MM.1S (cell line): ENCODE measurements at regions not wholly inside any gene's neighbourhood (a gene's known extent, or its start where the extent isn't known, plus 50 kb on each side); places are given as distances from the start of the nearest gene placed in this dataset.

Experiments
- DNase-seq: peaks from one replicate; pipeline ENCODE4 v3.0.0-alpha.2; 2015
- H2AFZ ChIP-seq: fragments of 300-600 bp; sonication (generic); 2 replicates; pipeline ENCODE4 v1.6.0; 2016; ENCODE audit warnings: antibody characterized with exemption, low read length
- H3F3A ChIP-seq: fragments of 300-600 bp; sonication (generic); 2 replicates; pipeline ENCODE4 v1.6.1; 2016; ENCODE audit warnings: mild to moderate bottlenecking, antibody characterized with exemption, low read length, moderate library complexity, mixed read lengths; ENCODE audit not compliant: insufficient read depth
- H3K27ac ChIP-seq: fragments of 300-600 bp; sonication (generic); 2 replicates; pipeline ENCODE4 v1.5.1; 2016; ENCODE audit warnings: mild to moderate bottlenecking, low read length
- H3K27me3 ChIP-seq: fragments of 300-600 bp; sonication (generic); replicated peaks from 2 replicates; pipeline ENCODE4 v1.6.0; 2016; ENCODE audit warnings: low read length; ENCODE audit not compliant: insufficient read depth
- H3K36me3 ChIP-seq: fragments of 300-600 bp; sonication (generic); replicated peaks from 2 replicates; pipeline ENCODE4 v1.6.1; 2016; ENCODE audit warnings: mild to moderate bottlenecking, low read length, mixed read lengths; ENCODE audit not compliant: insufficient read depth
- H3K4me1 ChIP-seq: fragments of 300-600 bp; sonication (generic); 2 replicates; pipeline ENCODE4 v1.6.1; 2016; ENCODE audit warnings: low read length, mixed read lengths
- H3K4me2 ChIP-seq: fragments of 300-600 bp; sonication (generic); 2 replicates; pipeline ENCODE4 v1.6.0; 2016; ENCODE audit warnings: low read depth, low read length
- H3K4me3 ChIP-seq: fragments of 300-600 bp; sonication (generic); 2 replicates; pipeline ENCODE4 v1.5.1; 2016; ENCODE audit warnings: low read length, mixed read lengths
- H3K79me2 ChIP-seq: fragments of 300-600 bp; sonication (generic); 2 replicates; pipeline ENCODE4 v1.6.1; 2016; ENCODE audit warnings: mixed run types, low read length, mixed read lengths
- H3K9ac ChIP-seq: fragments of 300-600 bp; sonication (generic); 2 replicates; pipeline ENCODE4 v1.6.1; 2016; ENCODE audit warnings: low read length, mixed read lengths
- H3K9me2 ChIP-seq: fragments of 300-600 bp; sonication (generic); replicated peaks from 2 replicates; pipeline ENCODE4 v1.6.1; 2016; ENCODE audit warnings: mild to moderate bottlenecking, low read length, mixed read lengths; ENCODE audit not compliant: insufficient read depth
- H3K9me3 ChIP-seq: fragments of 300-600 bp; sonication (generic); replicated peaks from 2 replicates; pipeline ENCODE4 v1.6.1; 2016; ENCODE audit warnings: mild to moderate bottlenecking, low read length, mixed read lengths; ENCODE audit not compliant: insufficient read depth
- H4K20me1 ChIP-seq: fragments of 300-600 bp; sonication (generic); 2 replicates; pipeline ENCODE4 v1.6.1; 2016; ENCODE audit warnings: mild to moderate bottlenecking, low read length, moderate library complexity, mixed read lengths; ENCODE audit not compliant: insufficient read depth
- CTCF ChIP-seq: fragments of 300-600 bp; sonication (generic); IDR thresholded peaks from 2 replicates; pipeline ENCODE4 v1.5.1; 2016; ENCODE audit warnings: antibody characterized with exemption, low read length, mixed read lengths
- EZH2 ChIP-seq: fragments of 300-600 bp; sonication (generic); optimal IDR thresholded peaks from 2 replicates; pipeline ENCODE3; 2017; ENCODE audit warnings: low read depth, mild to moderate bottlenecking, antibody characterized with exemption, low read length, mixed read lengths
- EZH2phosphoT487 ChIP-seq: fragments of 300-600 bp; sonication (generic); IDR thresholded peaks from 2 replicates; pipeline ENCODE4 v1.6.1; 2018; ENCODE audit warnings: antibody characterized with exemption, low read length

DNA sequence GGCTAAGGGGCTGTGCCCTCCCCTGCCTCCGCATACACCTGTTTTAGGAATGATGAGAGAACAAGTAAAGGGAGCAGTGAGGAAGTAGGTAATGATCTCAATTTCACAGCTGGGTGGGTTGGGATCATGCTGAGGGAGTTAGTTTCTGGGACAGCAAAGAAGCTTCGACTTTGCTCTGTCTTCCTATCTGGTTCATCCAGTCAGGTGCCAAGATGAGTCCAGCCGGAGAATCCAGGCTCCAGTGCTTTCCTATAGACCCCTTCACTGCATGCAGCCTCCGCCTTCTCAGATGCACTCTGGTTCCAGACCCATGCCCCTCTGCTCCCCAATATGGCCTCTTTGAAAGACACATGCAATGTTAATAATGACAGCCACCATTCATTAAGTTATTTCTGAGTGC, 119.1 kb upstream of the NCAM1 start:
- H3K9me2 ChIP-seq, result no peaks in the 10 kb centered on the region
- H3K4me3 ChIP-seq, result no peak overlapping the region
- no peak for DNase-seq
- no peaks in the 10 kb centered on the region for H3K27me3 ChIP-seq
- no peaks in the 10 kb centered on the region for H3K9me3 ChIP-seq
- no peaks in the 10 kb centered on the region for H4K20me1 ChIP-seq
- no peaks in the 10 kb centered on the region for H3K79me2 ChIP-seq
- H3K4me2 ChIP-seq, result no peak overlapping the region
- no peak for TF ChIP-seq EZH2phosphoT487
- TF ChIP-seq EZH2, result no peak
- TF ChIP-seq CTCF, result no peak
- H3K9ac ChIP-seq, result no peak overlapping the region
- H3F3A ChIP-seq, result no peaks in the 10 kb centered on the region
- H3K27ac ChIP-seq, result no peak overlapping the region
- no peaks in the 10 kb centered on the region for H3K4me1 ChIP-seq
- no peak overlapping the region for H2AFZ ChIP-seq
- no peaks in the 10 kb centered on the region for H3K36me3 ChIP-seq

DNA sequence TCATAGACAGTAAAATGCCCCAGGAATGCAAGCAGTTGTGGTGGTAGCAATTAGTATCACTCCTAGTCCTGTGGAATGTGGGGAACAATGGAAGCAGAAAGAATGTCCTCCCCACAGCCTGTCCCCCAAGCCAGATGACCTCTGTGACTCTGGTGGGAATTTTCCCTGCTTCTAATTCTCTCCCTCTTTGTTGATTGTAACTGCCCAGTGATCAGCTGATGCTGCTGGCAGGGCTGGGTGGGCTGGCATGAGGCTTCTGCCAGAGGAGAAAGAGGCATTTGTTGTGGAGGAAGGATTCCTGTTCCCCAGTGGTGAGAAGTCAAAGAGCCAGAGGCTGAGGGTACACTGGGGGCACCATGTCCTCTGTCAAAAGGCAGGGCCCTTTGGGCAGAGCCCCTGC, 116.7 kb upstream of the NCAM1 start:
- no peak overlapping the region for H3K27ac ChIP-seq
- no peak overlapping the region for H3K4me3 ChIP-seq
- H3K27me3 ChIP-seq, result no peaks in the 10 kb centered on the region
- no peaks in the 10 kb centered on the region for H4K20me1 ChIP-seq
- H3K9me2 ChIP-seq, result no peaks in the 10 kb centered on the region
- no peaks in the 10 kb centered on the region for H3K79me2 ChIP-seq
- H3K9ac ChIP-seq, result no peak overlapping the region
- no peaks in the 10 kb centered on the region for H3K36me3 ChIP-seq
- no peaks in the 10 kb centered on the region for H3K9me3 ChIP-seq
- no peak overlapping the region for H3K4me2 ChIP-seq
- H3F3A ChIP-seq, result no peaks in the 10 kb centered on the region
- no peaks in the 10 kb centered on the region for H3K4me1 ChIP-seq
- DNase-seq, result no peak
- TF ChIP-seq EZH2, result no peak
- no peak for TF ChIP-seq CTCF
- TF ChIP-seq EZH2phosphoT487, result no peak
- H2AFZ ChIP-seq, result no peak overlapping the region

DNA sequence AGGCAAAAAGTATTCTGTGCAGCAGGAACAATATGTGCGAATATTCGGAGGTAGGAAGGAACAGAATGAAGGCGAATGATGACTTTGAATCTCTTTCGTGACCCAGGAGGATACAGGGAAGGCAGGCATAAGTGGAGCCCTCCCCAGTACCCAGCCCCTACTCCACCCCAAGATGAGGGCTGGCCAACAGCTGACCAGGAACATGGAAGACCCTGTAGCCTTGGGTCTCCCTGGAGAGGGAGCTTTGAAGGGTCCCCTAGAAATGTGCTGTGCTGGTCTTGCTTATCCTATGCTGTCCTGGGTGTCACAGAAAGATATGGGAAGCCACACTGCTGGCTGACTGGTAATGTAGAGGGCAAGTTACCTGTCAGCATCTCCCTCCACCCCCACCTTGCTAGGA, 113.7 kb upstream of the NCAM1 start:
- no peak overlapping the region for H2AFZ ChIP-seq
- H3F3A ChIP-seq, result no peaks in the 10 kb centered on the region
- H3K4me2 ChIP-seq, result no peak overlapping the region
- TF ChIP-seq EZH2 (no peak), EZH2phosphoT487 (no peak), CTCF (no peak)
- H3K27me3 ChIP-seq, result no peaks in the 10 kb centered on the region
- no peaks in the 10 kb centered on the region for H3K9me3 ChIP-seq
- H3K4me3 ChIP-seq, result no peak overlapping the region
- no peaks in the 10 kb centered on the region for H3K36me3 ChIP-seq
- H3K4me1 ChIP-seq, result no peaks in the 10 kb centered on the region
- H3K27ac ChIP-seq, result no peak overlapping the region
- no peaks in the 10 kb centered on the region for H3K79me2 ChIP-seq
- DNase-seq, result no peak
- no peaks in the 10 kb centered on the region for H4K20me1 ChIP-seq
- no peaks in the 10 kb centered on the region for H3K9me2 ChIP-seq
- H3K9ac ChIP-seq, result no peak overlapping the region
